H1 (cell line): ENCODE measurements at regions not wholly inside any gene's neighbourhood (a gene's known extent, or its start where the extent isn't known, plus 50 kb on each side); places are given as distances from the start of the nearest gene placed in this dataset.

Experiments
- CTCF ChIA-PET: fragments of 300-600 bp; sonication (Branson Sonifier 250); formaldehyde crosslinking; loops from one replicate; lab custom pipeline; 2021; ENCODE audit not compliant: partially characterized antibody; lab: Charles Lee
- POLR2A ChIA-PET: fragments of 300-600 bp; sonication (Branson Sonifier 250); formaldehyde crosslinking; loops from one replicate; lab custom pipeline; 2021; ENCODE audit warnings: inconsistent platforms; ENCODE audit not compliant: partially characterized antibody; lab: Charles Lee
- DNase-seq, 2 experiments: peaks; one replicate each; pipeline versions ENCODE4 v3.0.0 to v3.0.0-alpha.2; 2010 to 2022; ENCODE audit warnings: low spot score in 2 of 2, low read depth in 1 of 2, mixed read lengths in 1 of 2
- FAIRE-seq: peaks from 2 replicates; lab custom pipeline; 2011; peaks lifted over from hg19 to GRCh38; lab: Jason Lieb, UNC
- H2AFZ ChIP-seq: 2 replicates; pipeline ENCODE4 v1.8.1; 2012; ENCODE audit warnings: low read length, inconsistent platforms
- H2AK5ac ChIP-seq: 2 replicates; pipeline ENCODE4 v1.6.1; 2013; ENCODE audit warnings: low read depth, low read length
- H2BK120ac ChIP-seq: replicated peaks from 2 replicates; pipeline ENCODE3; 2013; ENCODE audit warnings: low read depth, low read length, inconsistent platforms
- H2BK12ac ChIP-seq: 2 replicates; pipeline ENCODE4 v1.6.1; 2013; ENCODE audit warnings: low read depth, low read length
- H2BK15ac ChIP-seq: 2 replicates; pipeline ENCODE4 v1.6.1; 2013; ENCODE audit warnings: low read length
- H2BK20ac ChIP-seq: 2 replicates; pipeline ENCODE4 v1.6.1; 2013; ENCODE audit warnings: low read length
- H2BK5ac ChIP-seq: 2 replicates; pipeline ENCODE4 v1.6.1; 2013; ENCODE audit warnings: low read depth, low read length
- H3K14ac ChIP-seq: 2 replicates; pipeline ENCODE4 v1.6.1; 2013; ENCODE audit warnings: inconsistent platforms; ENCODE audit not compliant: insufficient read length
- H3K18ac ChIP-seq: 2 replicates; pipeline ENCODE4 v1.6.1; 2013; ENCODE audit warnings: low read length; ENCODE audit errors: extremely low read depth
- H3K23ac ChIP-seq: 2 replicates; pipeline ENCODE4 v1.6.1; 2013; ENCODE audit warnings: inconsistent platforms; ENCODE audit not compliant: insufficient read length
- H3K23me2 ChIP-seq: 2 replicates; pipeline ENCODE4 v1.6.1; 2013; ENCODE audit warnings: low read depth, low read length
- H3K27ac ChIP-seq: 2 replicates; pipeline ENCODE4 v1.6.1; 2011; ENCODE audit warnings: low read depth, low read length, inconsistent platforms
- H3K27me3 ChIP-seq, 4 experiments: replicated peaks in 1 of 4; 1 replicate in 1 of 4; 2 replicates in 3 of 4; pipeline versions ENCODE4 v1.6.1 to v1.8.1; 2011 to 2013; ENCODE audit warnings: low read length in 3 of 4, mild to moderate bottlenecking in 3 of 4, inconsistent platforms in 2 of 4, mixed read lengths in 2 of 4, moderate library complexity in 1 of 4; ENCODE audit not compliant: control insufficient read depth in 3 of 4, insufficient read depth in 3 of 4; ENCODE audit errors: extremely low read depth in 1 of 4
- H3K36me3 ChIP-seq, 4 experiments: 2 replicates each; pipeline versions ENCODE4 v1.6.1 to v1.8.1; 2011 to 2013; ENCODE audit warnings: mild to moderate bottlenecking in 4 of 4, low read length in 3 of 4, moderate library complexity in 2 of 4, control low read depth in 1 of 4, inconsistent platforms in 1 of 4; ENCODE audit not compliant: insufficient read depth in 4 of 4, control insufficient read depth in 2 of 4
- H3K4ac ChIP-seq: replicated peaks from 2 replicates; pipeline ENCODE3; 2013; ENCODE audit warnings: low read length, low read depth, mixed read lengths, inconsistent platforms; ENCODE audit not compliant: insufficient read length
- H3K4me1 ChIP-seq, 4 experiments: replicated peaks in 1 of 4; 1 replicate in 1 of 4; 2 replicates in 3 of 4; pipeline versions ENCODE4 v1.6.1 to v1.8.1; 2011 to 2013; ENCODE audit warnings: low read length in 3 of 4, inconsistent platforms in 2 of 4, mixed read lengths in 1 of 4; ENCODE audit not compliant: insufficient read depth in 4 of 4, control insufficient read depth in 3 of 4
- H3K4me2 ChIP-seq, 2 experiments: 2 replicates each; pipeline versions ENCODE4 v1.6.1 to v1.8.1; 2011 to 2013; ENCODE audit warnings: low read depth in 2 of 2, low read length in 2 of 2, control low read depth in 1 of 2, inconsistent platforms in 1 of 2, mild to moderate bottlenecking in 1 of 2; ENCODE audit not compliant: insufficient read depth in 1 of 2
- H3K4me3 ChIP-seq, 4 experiments: fragments of 200-600, 300-600 bp in 1 of 4; sonication (generic), shearing (Covaris generic), sonication (Bioruptor Twin) in 1 of 4; 2 replicates each; pipeline versions ENCODE4 v1.5.1 to v1.8.1; 2011 to 2016; ENCODE audit warnings: low read length in 4 of 4, low read depth in 3 of 4, control low read depth in 2 of 4, inconsistent platforms in 2 of 4, mild to moderate bottlenecking in 2 of 4, mixed read lengths in 1 of 4, moderate library complexity in 1 of 4; ENCODE audit not compliant: insufficient read depth in 2 of 4; ENCODE audit errors: extremely low read depth in 1 of 4
- H3K56ac ChIP-seq: replicated peaks from 2 replicates; pipeline ENCODE3; 2013; ENCODE audit warnings: low read depth, mild to moderate bottlenecking, mixed read lengths, low read length, inconsistent platforms; ENCODE audit not compliant: insufficient read length
- H3K79me1 ChIP-seq: 2 replicates; pipeline ENCODE4 v1.6.1; 2013; ENCODE audit warnings: low read depth, low read length, control low read depth
- H3K79me2 ChIP-seq, 2 experiments: 2 replicates each; pipeline versions ENCODE4 v1.6.1 to v1.8.1; 2012 to 2013; ENCODE audit warnings: low read length in 2 of 2, mild to moderate bottlenecking in 2 of 2, inconsistent platforms in 1 of 2; ENCODE audit not compliant: insufficient read depth in 2 of 2, control insufficient read depth in 1 of 2
- H3K9ac ChIP-seq, 4 experiments: replicated peaks in 1 of 4; 1 replicate in 1 of 4; 2 replicates in 3 of 4; pipeline versions ENCODE4 v1.6.1 to v1.8.1; 2011 to 2013; ENCODE audit warnings: low read depth in 3 of 4, low read length in 3 of 4, control low read depth in 2 of 4, mild to moderate bottlenecking in 2 of 4, moderate library complexity in 2 of 4, inconsistent platforms in 1 of 4; ENCODE audit errors: extremely low read depth in 1 of 4
- H3K9me3 ChIP-seq, 2 experiments: 2 replicates each; pipeline versions ENCODE4 v1.6.1 to v1.8.1; 2012 to 2013; ENCODE audit warnings: mild to moderate bottlenecking in 2 of 2, moderate library complexity in 2 of 2, control low read depth in 1 of 2, inconsistent platforms in 1 of 2, low read depth in 1 of 2, low read length in 1 of 2, mixed read lengths in 1 of 2; ENCODE audit not compliant: insufficient read depth in 2 of 2
- H4K20me1 ChIP-seq, 2 experiments: replicated peaks in 1 of 2; 2 replicates each; pipeline versions ENCODE3 to v1.8.1; 2011 to 2013; ENCODE audit warnings: inconsistent platforms in 2 of 2, low read length in 2 of 2, mild to moderate bottlenecking in 1 of 2; ENCODE audit not compliant: insufficient read depth in 2 of 2, control insufficient read depth in 1 of 2
- H4K5ac ChIP-seq: 2 replicates; pipeline ENCODE4 v1.6.1; 2013; ENCODE audit warnings: low read length, low read depth, mixed read lengths, inconsistent platforms; ENCODE audit not compliant: insufficient read length
- H4K8ac ChIP-seq: 2 replicates; pipeline ENCODE4 v1.8.0; 2013; ENCODE audit warnings: mild to moderate bottlenecking, moderate library complexity, low read length, inconsistent platforms; ENCODE audit not compliant: insufficient read depth; ENCODE audit errors: extremely low read depth
- H4K91ac ChIP-seq: replicated peaks from 2 replicates; pipeline ENCODE3; 2013; ENCODE audit warnings: low read length, mixed read lengths, inconsistent platforms; ENCODE audit not compliant: insufficient read length
- CHD1 ChIP-seq: IDR thresholded peaks from 2 replicates; pipeline ENCODE4 v1.6.1; 2012; ENCODE audit warnings: low read depth, low read length, improper control_type of control experiment
- PHF8 ChIP-seq: fragments of 200-600 bp; sonication (generic); conservative IDR thresholded peaks from 2 replicates; pipeline ENCODE4 v1.7.1; 2012; ENCODE audit warnings: low read depth, mild to moderate bottlenecking, inconsistent platforms, low read length, moderate library complexity
- RFX5 ChIP-seq: IDR thresholded peaks from 2 replicates; pipeline ENCODE4 v1.6.1; 2011; ENCODE audit warnings: low read depth, low read length, improper control_type of control experiment, borderline replicate concordance
- TCF12 ChIP-seq: IDR thresholded peaks from 2 replicates; pipeline ENCODE4 v1.6.1; 2011; ENCODE audit warnings: low read depth, mild to moderate bottlenecking, low read length
- TEAD4 ChIP-seq: IDR thresholded peaks from 2 replicates; pipeline ENCODE4 v1.6.1; 2012; ENCODE audit warnings: low read depth, low read length, inconsistent platforms, mixed read lengths
- ZNF274 ChIP-seq: IDR thresholded peaks from 2 replicates; pipeline ENCODE4 v1.7.0; 2012; ENCODE audit warnings: low read length, borderline replicate concordance; ENCODE audit errors: extremely low read depth
- WGBS, 2 experiments: shearing (Covaris generic) in 1 of 2; methylation state at CpG; one replicate each; pipeline versions ENCODE4 v1.1.6 to v1.1.7; 2013 to 2015; ENCODE audit warnings: low lambda C conversion rate in 2 of 2, mixed read lengths in 2 of 2, inconsistent platforms in 1 of 2, low coverage in 1 of 2, missing lambda C conversion rate in 1 of 2; ENCODE audit not compliant: insufficient replicate concordance in 2 of 2, insufficient coverage in 1 of 2, insufficient read length in 1 of 2; ENCODE audit errors: extremely low coverage in 1 of 2, missing lambda C conversion rate in 1 of 2; 5-methylcytosine and 5-hydroxymethylcytosine counted together
- TF ChIP-seq, protein P1 (sequence below): IDR thresholded peaks from 2 replicates; pipeline ENCODE4 v1.6.1; 2012; ENCODE audit warnings: low read length, inconsistent platforms
- TF ChIP-seq, protein P2 (sequence below): IDR thresholded peaks from 2 replicates; pipeline ENCODE4 v1.6.1; 2011; ENCODE audit warnings: low read depth, mild to moderate bottlenecking, low read length; ENCODE audit not compliant: insufficient read depth

DNA sequence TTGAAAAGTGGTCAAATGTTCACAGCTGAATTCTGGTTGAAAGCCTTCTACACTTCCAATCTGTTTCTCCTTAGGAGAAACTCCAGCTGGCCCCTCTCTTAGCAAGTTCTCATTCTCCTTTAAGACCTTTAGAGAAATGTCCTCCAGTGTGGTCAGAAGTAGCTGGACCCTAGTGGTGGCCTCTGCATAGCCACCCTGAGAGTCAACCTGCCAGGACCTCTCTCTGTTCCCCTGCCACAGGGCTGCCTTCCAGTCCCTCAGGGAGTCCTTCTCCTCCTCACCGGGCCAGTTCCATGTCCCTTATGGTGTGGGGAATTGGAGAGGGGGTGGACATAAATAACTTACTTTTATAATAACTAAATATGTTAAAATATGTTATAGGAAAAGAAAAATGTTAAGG lies 200.9 kb upstream of the PKDCC start:
- Histone ChIP-seq H3K4me3 (no peak overlapping the region), H4K91ac (no peak overlapping the region), H2BK20ac (no peak overlapping the region), H4K5ac (no peak overlapping the region), H2BK120ac (no peak overlapping the region), H2BK5ac (no peak overlapping the region), H3K18ac (no peak overlapping the region), H4K8ac (no peak overlapping the region), H3K23me2 (no peaks in the 10 kb centered on the region), H2BK15ac (no peak overlapping the region), H3K4me2 (no peak overlapping the region), H3K56ac (no peak overlapping the region), H2BK12ac (no peak overlapping the region), H3K23ac (no peak overlapping the region), H3K4ac (no peak overlapping the region), H3K14ac (no peak overlapping the region), H2AK5ac (no peak overlapping the region), H3K9ac (no peak overlapping the region), H3K4me1 (no peaks in the 10 kb centered on the region; a peak in 1 of 7 replicates), H3K27me3 (no peaks in the 10 kb centered on the region; a peak in 3 of 7 replicates), H3K36me3 (no peaks in the 10 kb centered on the region), H3K79me2 (no peaks in the 10 kb centered on the region), H3K27ac (no peak overlapping the region), H2AFZ (no peak overlapping the region), H3K9me3 (no peaks in the 10 kb centered on the region), H4K20me1 (no peaks in the 10 kb centered on the region), H3K79me1 (no peaks in the 10 kb centered on the region)
- DNase-seq (no peak), FAIRE-seq (no peak)
- POLR2A ChIA-PET = no interaction called here
- CTCF ChIA-PET = interaction anchor here (0.7 to 14.6 kb wide), 7 partner anchors 13 to 398 kb away, joined by 3 to 490 read pairs (median 4); no protein-coding TSS in a partner anchor
- TF ChIP-seq, protein P1, sequence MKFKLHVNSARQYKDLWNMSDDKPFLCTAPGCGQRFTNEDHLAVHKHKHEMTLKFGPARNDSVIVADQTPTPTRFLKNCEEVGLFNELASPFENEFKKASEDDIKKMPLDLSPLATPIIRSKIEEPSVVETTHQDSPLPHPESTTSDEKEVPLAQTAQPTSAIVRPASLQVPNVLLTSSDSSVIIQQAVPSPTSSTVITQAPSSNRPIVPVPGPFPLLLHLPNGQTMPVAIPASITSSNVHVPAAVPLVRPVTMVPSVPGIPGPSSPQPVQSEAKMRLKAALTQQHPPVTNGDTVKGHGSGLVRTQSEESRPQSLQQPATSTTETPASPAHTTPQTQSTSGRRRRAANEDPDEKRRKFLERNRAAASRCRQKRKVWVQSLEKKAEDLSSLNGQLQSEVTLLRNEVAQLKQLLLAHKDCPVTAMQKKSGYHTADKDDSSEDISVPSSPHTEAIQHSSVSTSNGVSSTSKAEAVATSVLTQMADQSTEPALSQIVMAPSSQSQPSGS = no peak
- TF ChIP-seq TEAD4 (no peak), RFX5 (no peak), PHF8 (no peak), TCF12 (no peak), ZNF274 (no peak), CHD1 (no peak)
- TF ChIP-seq, protein P2, sequence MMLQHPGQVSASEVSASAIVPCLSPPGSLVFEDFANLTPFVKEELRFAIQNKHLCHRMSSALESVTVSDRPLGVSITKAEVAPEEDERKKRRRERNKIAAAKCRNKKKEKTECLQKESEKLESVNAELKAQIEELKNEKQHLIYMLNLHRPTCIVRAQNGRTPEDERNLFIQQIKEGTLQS = no peak
- WGBS, 2 experiments = 71% methylated on average over 1 of the region's 1 CpG; no CpG with 5 or more reads in 1 of the 2 experiments
